ENCODE measurements at regions not wholly inside any gene's neighbourhood (a gene's known extent, or its start where the extent isn't known, plus 50 kb on each side); places are given as distances from the start of the nearest gene placed in this dataset.

GRCh38 chr3:46138581-46138980 is 69.5 kb downstream of the CCR1 start:
- H3K9ac ChIP-seq (ENCODE audit: insufficient read depth, low read depth, low read length), result no peak overlapping the region
- peaks cover 0 to 6% of the 10 kb centered on the region in 2 experiments; a peak in 2 of 5 replicates for H3K27me3 ChIP-seq (ENCODE audit: control insufficient read depth in 1 of 2, insufficient read depth in 2 of 2, low read length in 2 of 2)
- H2AFZ ChIP-seq (ENCODE audit: low read length), result no peak overlapping the region
- no peak for FAIRE-seq
- TF ChIP-seq FOXP1 (IDR thresholded peaks at IDR 0.05) (no peak), FOXP1 (CRISPR knock-in tag; IDR thresholded peaks at IDR 0.05) (no peak), ZBTB8A (CRISPR knock-in tag; IDR thresholded peaks at IDR 0.05; ENCODE audit: borderline replicate concordance, low read depth) (no peak), ZNF749 (CRISPR knock-in tag; IDR thresholded peaks at IDR 0.05; ENCODE audit: borderline replicate concordance) (no peak), IKZF4 (CRISPR knock-in tag; IDR thresholded peaks at IDR 0.05; ENCODE audit: borderline replicate concordance, low read depth, not compliant biosample characterization) (no peak), ZNF44 (CRISPR knock-in tag; IDR thresholded peaks at IDR 0.05) (no peak), ZBTB42 (CRISPR knock-in tag; IDR thresholded peaks at IDR 0.05) (no peak), ZNF513 (CRISPR knock-in tag; conservative IDR thresholded peaks at IDR 0.05) (no peak), ADNP (CRISPR knock-in tag; IDR thresholded peaks at IDR 0.05) (no peak), MYC (CRISPR knock-in tag; IDR thresholded peaks at IDR 0.05; ENCODE audit: borderline replicate concordance) (no peak), PAF1 (CRISPR knock-in tag; IDR thresholded peaks at IDR 0.05) (no peak), SP5 (CRISPR knock-in tag; IDR thresholded peaks at IDR 0.05; ENCODE audit: borderline replicate concordance, low read depth) (no peak), SMYD3 (CRISPR knock-in tag; IDR thresholded peaks at IDR 0.05) (no peak), ZNF530 (CRISPR knock-in tag; IDR thresholded peaks at IDR 0.05; ENCODE audit: low read depth) (no peak), ZHX1 (CRISPR knock-in tag; IDR thresholded peaks at IDR 0.05; ENCODE audit: low read depth) (no peak), CC2D1A (CRISPR knock-in tag; IDR thresholded peaks at IDR 0.05) (no peak)
- TF ChIP-seq, protein P1, sequence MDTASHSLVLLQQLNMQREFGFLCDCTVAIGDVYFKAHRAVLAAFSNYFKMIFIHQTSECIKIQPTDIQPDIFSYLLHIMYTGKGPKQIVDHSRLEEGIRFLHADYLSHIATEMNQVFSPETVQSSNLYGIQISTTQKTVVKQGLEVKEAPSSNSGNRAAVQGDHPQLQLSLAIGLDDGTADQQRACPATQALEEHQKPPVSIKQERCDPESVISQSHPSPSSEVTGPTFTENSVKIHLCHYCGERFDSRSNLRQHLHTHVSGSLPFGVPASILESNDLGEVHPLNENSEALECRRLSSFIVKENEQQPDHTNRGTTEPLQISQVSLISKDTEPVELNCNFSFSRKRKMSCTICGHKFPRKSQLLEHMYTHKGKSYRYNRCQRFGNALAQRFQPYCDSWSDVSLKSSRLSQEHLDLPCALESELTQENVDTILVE (CRISPR knock-in tag; IDR thresholded peaks at IDR 0.05), result no peak
- no peak overlapping the region for H3K4me3 ChIP-seq (replicated peaks in 1 of 3; ENCODE audit: insufficient read depth in 1 of 3, low read depth in 2 of 3, low read length in 3 of 3)
- no peaks in the 10 kb centered on the region for H3K79me2 ChIP-seq (ENCODE audit: insufficient read depth, low read length)
- intact Hi-C loops (cut with micrococcal nuclease; ENCODE audit: unreplicated experiment) (no loop called here), in situ Hi-C loops (cut with HindIII; ENCODE audit: extremely low pct_ligation_motif_present, low pct_unique_long_range_greater_than_20kb) (no loop called here)
- CTCF ChIA-PET (ENCODE audit: low intra/inter-chr PET ratio, low total read pairs), result no interaction called here
- H3K9me3 ChIP-seq (ENCODE audit: low read length), result no peaks in the 10 kb centered on the region
- POLR2A ChIA-PET, result no interaction called here
- ATAC-seq, result no peak
- H4K20me1 ChIP-seq (ENCODE audit: insufficient read depth, low read length), result no peaks in the 10 kb centered on the region
- WGBS (ENCODE audit: low lambda C conversion rate), result 3% methylated on average over 3 of the region's 3 CpGs
- no peak overlapping the region for H3K27ac ChIP-seq (ENCODE audit: extremely low read length, insufficient read depth, low read length)
- no TSS peak for BruUV-seq (replicated peaks)
- DNase-seq (ENCODE audit: low spot score), result no peak
- no peaks in the 10 kb centered on the region for H3K4me1 ChIP-seq (ENCODE audit: insufficient read depth, low read length)
- no peaks in the 10 kb centered on the region for H3K36me3 ChIP-seq (replicated peaks in 1 of 2; ENCODE audit: control insufficient read depth in 1 of 2, insufficient read depth in 2 of 2, low read length in 2 of 2)
- H3K4me2 ChIP-seq (ENCODE audit: low read depth, low read length), result no peak overlapping the region

Measured in HepG2 (cell line).